DMS53 treated with DMSO at 0.1 percent for 48 hours (cell line): ENCODE measurements at regions not wholly inside any gene's neighbourhood (a gene's known extent, or its start where the extent isn't known, plus 50 kb on each side); places are given as distances from the start of the nearest gene placed in this dataset.

ENCODE experiments used
- DNase-seq: peaks from one replicate; lab custom pipeline; 2025; ENCODE audit not compliant: unreplicated experiment; lab: John Stamatoyannopoulos, UW

DNA sequence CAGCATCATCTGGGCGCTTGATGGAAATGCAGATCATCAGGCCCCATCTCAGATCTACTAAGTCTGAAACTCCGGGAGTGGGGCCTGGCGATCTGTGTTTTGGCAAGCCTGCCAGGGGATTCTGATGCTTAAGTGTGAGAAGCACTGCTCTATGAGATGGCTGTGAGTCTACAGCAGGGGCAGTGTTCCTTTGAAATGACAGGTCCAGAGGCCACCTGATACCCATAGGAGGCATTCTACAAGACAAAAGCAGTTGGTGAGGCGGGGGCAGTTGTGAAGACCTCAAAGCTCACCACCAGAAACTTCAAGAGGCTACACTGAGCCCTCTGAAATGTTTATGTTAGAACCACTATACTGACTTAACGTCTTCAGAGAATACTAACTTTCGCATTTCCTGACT, 86.9 kb upstream of the SPATA31D4 start:
- no peak for DNase-seq

DNA sequence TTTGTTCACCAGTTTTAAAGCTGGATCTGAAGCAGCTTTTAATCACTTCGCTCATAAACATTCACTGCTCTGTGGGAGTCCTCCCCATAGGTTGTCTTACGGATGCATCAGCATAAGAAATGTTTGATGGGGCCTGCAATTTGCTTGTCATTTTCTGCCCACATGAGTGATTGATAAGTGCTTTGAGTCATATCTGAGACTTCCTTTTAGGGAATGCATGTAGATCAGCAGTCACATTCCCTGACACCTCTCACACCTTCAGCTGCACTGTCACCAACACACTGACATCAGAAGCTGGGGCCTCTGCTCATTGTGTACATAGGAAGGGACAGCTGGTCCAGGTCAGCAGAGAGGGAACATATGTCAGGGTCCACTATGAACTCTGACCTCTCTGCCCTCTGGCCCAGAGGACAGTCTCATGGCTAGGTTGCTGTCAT, 84.1 kb upstream of the SPATA31D4 start:
- DNase-seq: no peak

DNA sequence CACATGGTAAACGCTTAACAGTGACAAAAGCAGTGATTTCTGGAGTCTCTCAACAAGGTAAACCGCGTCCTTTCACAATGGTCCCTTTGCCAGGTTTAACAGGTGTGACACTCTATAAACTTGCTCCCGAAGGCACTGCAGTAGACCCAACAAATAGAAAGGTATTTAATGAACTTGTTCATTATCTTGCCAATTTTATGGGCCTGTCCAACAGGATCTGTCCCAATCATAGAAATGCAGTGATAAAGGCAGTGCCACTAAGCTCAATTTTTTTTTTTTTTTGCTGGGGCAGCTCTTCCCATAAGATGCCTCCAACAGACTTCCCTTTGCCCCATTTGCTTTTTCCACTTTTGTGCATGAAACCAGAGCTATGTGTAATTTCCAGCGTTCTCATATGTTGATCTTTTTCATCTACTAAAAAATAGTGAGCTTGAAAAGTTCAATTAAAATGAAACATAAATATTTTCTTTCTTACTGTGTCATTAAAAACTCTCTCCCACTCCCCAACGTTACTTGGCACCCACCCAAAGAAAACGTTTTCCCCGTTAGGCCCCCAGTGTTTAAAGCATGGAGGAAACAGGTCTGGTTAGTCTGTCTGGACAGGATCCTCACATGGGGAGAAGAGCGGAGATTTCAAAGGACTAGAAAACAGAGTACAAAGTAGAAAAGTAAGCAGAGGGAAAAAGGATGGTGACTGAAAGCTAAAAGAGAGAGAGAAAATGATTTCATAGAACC, 80.9 kb upstream of the SPATA31D4 start:
- DNase-seq: no peak

DNA sequence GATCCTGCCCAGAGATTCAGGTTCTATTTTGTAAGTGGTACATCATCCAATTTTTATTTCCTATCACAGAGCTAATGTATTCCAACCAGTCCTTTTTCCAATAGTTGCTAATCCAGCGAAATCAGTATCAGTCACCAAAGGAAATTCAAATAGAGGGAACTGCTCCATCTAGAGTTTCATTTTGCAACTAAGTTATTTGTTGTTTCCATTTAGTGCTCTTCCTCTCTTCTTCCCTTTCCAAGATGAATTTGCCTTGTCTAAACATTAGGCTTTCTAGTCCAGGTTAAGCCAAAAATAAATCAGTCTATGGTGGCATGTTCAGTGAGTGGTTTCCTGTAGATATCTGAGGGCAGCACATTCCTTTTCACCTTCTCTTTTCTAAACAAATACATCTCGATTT, 79.8 kb upstream of the SPATA31D4 start:
- DNase-seq: no peak

DNA sequence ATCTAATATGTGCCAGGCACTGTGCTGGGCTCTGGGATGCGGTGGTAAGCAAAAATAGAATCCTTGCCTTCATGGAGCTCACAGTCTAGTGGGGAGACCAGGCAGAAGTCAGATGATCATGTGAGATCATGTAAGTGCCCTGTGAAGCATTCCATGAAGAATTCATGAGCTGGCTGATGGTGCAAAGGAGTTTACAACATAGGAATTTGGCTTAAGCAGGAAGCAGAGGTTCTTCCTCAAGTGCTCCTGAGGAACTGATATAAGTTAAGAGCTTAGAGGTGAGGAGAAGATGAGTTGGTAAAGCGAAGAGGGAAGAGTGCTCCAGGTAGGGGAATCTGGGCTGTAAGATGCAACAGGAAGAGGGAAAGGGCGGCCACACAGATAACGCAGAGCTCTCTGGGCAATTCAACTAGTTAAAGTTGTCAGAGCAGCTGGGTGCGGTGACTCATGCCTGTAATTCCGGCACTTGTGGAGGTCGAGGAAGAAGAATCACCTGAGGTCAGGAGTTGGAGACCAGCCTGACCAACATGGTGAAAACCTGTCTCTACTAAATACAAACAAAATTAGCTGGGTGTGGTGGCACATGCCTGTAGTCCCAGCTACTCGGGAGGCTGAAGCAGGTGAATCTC, 78.5 kb upstream of the SPATA31D4 start:
- DNase-seq: no peak

DNA sequence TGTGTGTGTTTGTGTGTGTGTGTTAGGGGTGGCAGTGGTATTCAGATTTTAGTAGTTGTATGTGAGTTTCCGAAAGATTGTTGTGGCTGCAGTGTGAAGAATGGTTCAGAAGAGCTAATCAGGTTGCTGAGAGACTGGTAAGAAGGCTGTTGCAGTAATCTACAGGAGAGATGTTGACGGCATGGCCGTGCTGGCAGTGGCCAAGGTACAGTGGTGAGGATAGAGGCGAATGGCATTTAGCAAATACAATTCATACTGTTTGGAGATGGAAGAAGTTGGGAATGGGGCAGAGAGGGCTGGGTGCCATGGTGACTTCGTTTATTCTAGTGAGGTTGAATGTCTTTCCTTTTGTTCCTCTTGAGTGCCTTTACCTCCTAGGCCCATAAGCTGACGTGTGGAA, 77.5 kb upstream of the SPATA31D4 start:
- no peak for DNase-seq

DNA sequence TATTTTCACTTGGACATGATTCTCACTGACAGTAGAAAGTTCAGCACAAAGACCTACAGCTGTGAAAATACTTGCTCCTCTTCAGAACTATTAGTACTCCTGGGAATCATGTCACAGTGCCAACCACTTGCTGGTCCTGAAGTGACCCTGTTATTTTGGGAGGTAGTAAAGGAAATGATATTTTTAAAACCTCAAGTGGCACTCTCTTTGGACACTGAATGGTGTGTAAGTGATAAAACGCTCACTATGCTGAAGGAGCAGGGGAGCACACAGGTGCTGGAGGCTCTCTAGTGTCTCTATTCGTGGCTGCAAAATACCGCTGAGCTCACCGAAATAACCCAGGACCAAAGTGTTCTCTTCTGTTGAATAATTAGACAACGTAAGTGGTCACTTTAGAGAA, 76.9 kb upstream of the SPATA31D4 start:
- DNase-seq: no peak

DNA sequence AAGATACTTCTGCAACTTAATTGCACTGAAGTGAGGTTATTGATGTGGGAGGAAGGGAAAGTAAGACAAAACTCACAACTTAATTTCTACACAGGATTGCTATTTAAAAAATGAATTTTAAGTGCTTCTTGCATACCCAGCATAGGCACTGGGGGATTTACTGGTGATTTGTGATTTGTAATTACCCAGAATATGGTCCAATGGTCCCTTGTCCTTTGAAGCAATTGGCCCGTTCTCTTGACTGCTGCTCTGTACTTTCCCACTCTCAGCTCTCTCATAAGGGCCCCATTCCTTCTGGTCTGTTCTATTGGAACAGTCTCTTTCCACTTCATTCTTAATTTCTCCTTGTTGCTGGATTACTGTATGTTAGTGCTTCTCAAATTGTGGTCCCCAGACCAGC, 75.4 kb upstream of the SPATA31D4 start:
- DNase-seq: no peak

DNA sequence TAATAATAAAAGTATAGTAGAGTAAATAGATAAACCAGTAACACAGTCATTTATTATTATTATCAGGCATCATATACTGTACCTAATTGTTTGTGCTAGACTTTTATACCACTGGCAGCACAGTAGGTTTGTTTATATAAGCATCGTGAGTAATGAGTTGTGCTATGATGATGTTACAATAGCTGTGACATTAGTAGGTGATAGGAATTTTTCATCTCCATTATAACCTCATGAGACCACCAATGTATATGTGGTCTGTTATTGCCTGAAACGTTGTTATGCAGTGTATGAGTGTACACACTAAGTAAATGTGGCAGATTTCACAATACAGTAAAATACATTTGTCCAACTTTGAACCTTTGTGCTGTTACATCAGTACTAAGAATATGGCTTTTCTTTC, 72.7 kb upstream of the SPATA31D4 start:
- DNase-seq: no peak

DNA sequence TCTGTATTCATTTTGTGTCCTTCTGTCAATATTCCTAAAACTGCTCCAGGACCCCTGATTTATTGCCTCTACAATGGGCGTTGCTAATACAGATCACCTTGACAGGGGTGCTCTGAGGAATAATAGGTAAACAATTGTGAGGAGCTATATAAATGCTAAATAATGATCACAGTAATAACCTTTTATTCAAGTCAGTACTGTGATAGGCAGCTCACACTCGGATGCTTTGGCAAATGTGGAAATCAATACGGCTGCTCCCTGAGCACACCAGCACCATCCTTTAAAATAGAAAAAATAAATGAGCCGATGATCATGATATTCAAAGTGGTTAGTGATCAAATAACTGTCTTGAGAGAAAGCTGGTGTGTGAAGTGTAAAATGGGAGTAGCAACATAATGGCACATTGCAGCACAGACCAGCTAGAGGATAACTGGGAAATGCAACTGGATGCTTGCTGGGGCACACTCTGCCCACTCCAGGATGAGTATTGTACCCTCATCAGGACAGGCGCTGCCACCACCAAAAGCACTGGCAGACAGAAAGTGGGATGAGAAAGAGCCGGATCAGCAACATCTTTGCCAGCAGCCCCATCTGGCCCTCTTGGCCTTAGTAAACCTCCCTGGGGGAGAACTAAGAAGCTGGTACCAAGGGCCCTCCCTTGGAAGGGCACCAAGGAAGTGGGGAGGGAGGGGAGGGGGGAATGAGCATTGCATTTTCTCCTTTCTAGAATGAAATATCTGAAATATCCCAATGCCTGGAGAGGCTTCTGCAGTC, 69.4 kb upstream of the SPATA31D4 start:
- no peak for DNase-seq

DNA sequence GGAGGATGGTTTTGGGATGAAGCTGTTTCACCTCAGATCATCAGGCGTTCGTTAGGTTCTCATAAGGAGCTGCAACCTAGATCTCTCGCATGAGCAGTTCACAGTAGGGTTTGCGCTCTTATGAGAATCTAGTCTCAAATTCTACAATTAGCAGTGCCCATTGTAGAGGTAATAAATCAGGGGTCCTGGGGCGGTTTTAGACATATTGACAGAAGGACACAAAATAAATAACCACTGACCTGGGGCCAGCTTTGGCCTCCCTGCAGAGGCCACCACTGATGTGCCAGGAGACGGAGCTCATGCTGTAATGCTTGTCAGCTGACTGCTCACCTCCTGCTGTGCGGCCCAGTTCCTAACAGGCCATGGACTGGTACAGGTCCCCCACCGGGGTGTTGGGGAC, 67.6 kb upstream of the SPATA31D4 start:
- no peak for DNase-seq

DNA sequence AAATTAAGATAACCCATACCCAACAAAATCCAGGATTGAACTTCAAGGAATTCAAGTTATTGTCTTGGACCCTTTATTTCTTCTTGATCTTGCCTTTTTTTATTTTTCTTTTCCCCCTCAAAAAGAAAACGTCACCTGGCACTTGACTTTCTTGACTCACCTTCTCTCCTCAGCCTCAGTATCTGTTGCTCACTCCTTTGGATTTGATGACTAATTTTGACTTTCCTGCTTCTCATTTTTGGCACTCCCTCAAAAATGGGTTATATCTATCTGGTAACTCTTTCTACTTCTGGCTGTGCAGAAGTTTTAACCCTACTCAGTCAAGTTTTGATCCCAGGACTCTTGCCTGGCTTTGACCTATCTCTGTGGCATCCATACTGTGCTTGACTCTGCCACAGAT, 66.6 kb upstream of the SPATA31D4 start:
- DNase-seq: no peak

DNA sequence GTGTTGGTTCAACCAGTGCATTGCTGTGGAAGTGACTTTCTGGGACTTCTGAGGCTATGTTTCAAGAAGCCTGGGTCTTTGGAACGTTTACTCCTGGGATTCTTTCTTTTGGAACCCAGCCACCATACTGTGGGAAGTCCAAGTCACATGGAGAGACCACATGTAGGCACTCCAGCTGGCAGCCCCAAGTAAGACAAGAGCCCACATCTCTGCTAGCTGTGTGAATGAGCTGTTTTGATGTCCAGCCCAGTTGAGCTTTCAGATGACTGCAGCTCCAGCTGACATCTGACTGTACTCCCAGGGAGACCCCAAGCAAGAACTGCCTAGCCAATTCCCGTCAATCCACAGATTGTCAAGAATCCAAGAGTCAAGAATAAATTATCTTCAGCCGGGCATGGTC, 60.1 kb upstream of the SPATA31D4 start:
- no peak for DNase-seq

DNA sequence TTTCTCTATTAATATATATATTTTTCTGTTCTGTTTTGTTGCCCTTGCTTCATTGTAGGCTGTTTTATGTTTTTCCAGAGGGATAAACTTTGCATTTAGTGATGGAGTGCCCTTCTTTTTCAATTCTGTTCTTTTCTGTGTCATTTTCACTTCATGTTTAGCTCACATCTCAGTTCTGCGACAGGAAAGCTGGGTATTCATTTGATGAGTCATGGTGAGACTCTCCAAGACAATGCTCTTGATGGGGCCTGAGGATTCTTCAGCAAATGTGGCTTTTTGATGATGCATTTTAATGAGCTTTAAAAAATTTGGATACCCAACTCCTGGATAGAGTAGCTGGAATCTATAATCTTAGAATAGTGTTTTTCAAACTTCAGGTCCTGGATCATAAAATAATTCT, 56.5 kb upstream of the SPATA31D4 start:
- no peak for DNase-seq

DNA sequence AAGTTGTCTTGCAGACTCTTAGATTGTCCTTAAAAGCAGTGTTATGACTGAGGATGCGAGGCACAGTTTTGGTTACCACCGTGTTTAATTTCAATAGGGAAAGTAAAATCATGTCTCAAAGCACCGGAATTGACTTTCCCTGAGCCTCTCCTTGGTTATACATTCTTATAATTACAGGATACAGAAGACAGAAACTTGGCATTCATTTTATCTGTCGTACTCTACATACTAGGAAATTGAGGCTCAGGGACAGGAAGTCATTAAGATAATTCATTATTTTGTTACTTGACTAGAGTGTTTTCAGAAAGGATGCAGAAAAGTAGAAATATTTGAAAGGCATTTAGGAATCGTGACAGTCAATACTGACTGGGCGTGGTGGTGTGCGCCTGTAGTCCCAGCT, 54.0 kb upstream of the SPATA31D4 start:
- DNase-seq: no peak

DNA sequence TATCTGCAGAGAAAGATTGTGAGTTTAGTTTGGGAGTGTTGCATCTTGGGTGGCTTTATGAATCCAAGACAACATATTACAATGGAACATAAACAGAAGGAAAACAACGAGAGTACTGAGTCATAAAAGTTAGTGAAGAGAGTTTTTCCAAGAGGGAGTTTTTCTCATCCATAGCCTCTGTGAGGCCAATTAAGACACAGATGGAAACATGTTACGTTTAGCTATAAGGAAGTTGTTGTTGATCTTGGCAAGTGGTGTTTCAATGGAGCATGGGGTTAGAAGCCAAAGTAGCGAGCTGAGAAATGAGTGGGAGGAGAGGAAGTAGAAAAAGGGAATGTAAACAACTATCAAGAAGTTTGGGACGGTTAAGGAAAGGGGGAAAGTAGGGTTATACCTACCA, 53.3 kb upstream of the SPATA31D4 start:
- DNase-seq: no peak

DNA sequence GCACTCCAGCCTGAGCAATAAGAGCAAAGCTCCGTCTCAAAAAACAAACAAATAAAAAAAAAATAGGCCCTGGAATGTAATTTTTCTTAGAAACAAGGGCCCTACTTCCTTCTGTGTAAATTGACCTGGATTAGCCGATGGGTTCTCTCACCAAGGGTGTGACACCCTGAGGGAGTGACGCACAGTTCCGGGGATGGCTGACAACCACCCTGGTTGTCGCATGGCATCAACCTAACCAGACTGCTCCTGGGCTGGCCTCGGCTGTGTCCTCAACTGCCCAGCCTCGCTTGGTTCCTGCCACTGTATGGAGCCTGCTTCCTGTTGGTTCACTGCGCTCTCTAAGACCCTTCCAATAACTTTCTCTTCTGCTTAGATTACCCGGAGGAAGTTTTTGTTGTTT, 51.2 kb upstream of the SPATA31D4 start:
- DNase-seq: no peak
